GM21381 (cell line): ENCODE measurements at regions not wholly inside any gene's neighbourhood (a gene's known extent, or its start where the extent isn't known, plus 50 kb on each side); places are given as distances from the start of the nearest gene placed in this dataset.

Experiments
- ATAC-seq: cut with Tn5 transposase; IDR thresholded peaks from one replicate; pipeline ENCODE4 v1.9.1; 2021; ENCODE audit warnings: mild to moderate bottlenecking, moderate library complexity; ENCODE audit not compliant: unreplicated experiment

DNA sequence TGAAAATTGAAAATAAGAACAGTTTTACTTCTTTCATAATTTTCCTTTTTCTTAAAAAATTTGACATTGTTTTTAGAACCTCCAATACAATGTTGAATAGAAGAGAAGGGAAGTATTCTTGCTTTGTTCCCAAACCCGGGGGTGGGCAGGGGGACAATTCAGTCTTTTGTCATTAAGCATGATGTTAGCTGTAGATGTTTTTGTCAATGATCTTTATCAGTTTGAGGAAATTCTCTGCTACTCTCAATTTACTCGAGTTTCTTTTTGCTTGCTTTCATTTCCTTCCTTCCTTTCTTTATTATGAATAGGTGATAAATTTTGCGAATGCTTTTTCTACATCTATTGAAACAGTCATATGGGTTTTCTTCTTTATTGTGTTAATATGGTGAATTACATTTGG lies 183.2 kb upstream of the FRMD6 start:
- ATAC-seq: no peak

DNA sequence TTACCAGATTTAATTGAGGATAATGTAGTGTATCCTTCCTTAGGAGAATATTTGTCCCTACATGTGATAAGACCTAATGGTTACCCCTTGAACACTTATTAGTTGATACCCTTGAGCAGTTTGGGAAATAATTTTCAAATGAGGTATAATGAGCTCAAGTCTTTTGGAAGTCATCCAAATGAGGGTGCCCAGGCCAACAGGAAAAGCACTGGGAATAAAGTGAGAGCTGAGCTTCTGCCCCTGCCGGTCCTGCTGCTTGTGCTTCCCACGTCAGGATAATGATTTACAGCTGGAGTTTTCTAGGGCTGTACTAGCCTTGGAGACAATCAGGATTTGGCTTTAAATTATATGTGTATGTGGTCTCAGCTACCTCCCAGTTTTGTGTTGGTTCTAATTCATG lies 178.8 kb upstream of the FRMD6 start:
- ATAC-seq: no peak

DNA sequence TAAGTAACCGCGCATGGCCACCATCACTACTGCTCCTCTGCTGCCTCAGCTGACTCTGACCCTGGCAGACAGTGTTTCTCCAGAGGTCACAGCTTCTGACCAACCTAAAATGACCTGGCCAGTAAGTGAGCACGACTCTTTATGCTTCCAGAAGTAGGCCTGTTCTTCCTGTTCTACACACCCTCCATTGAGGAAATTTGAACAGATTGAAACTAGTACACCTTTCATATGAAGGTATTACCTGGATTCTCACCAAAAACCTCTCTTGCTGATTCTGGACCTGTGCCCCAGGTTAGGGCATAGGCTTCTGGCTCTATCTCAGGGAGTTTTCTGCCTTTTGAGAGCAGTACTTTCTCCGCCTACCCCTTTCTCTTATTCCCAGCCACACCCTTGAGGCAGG lies 178.4 kb upstream of the FRMD6 start:
- ATAC-seq: no peak

DNA sequence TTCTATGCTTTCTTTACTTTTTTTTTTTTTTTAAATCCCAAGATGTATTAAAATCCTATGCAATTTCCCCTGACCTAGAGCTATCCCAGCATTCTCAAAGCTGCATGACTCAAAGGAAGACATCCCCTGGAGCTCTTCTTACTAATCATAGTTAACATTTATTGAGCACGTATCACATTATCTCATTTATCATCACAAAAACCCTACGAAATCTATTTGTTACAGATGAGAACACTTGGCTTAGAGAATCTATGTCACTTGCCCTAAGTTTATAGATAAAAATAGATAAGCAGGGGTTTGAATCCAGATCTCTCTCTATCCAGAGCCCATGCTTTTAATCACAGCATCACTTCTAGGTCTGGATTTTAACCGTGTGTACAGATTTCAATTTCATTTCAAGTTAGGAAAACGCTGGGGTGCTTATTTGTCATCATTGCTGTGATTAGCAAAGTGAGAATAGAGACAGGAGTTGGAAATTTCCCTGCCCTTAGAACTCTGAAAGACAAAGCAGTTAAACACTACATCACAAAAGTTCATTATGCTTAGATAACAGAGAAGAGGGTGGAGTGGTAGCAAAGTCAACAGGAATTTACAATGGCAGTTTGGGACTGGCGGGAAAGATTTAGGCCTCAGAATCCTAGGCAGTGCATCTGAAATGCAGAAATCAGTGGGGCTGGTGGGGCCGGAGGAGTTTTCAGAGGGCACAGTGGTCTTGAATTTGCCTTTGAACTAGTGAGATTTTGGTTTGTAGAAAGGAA lies 177.7 kb upstream of the FRMD6 start:
- no peak for ATAC-seq

DNA sequence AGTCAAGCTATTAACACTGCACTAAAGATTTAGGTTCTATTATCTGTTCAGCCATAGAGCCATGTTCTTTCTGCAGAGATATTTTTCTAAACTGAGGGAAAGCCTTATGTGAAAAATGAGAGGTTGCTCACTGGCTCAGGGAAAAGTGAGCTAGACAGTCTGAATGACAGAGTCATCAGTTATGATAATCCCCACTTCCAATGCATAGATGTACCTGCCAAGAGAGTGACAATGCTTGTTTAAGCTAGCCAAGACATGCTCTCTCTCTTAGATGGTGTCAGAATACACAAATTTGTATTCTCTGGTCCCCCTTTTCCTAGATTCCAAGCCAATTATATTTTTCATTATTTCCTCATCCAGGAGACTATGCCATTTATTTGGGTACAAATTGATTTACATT lies 176.9 kb upstream of the FRMD6 start:
- ATAC-seq: no peak

DNA sequence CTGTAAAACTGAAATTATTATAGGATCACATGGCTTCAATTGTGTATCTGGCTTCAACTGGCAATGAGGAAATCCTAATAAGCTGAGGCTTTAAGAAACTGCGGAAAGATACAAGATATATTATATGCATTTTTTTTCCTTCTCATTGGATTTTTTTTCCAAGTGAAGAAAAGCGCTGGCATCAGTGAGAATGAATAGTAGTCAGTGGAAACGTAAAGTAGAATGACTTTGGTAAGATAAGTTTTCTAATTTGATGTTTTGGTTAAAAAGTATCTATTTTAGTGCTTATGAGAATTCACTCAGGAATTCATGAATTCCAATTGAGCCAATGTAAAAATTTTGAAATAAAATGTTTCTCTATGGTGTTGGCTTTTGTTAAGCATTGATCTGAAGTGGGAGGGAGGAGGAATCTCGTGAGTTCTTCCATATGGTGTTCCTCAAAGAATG lies 173.5 kb upstream of the FRMD6 start:
- ATAC-seq: no peak

DNA sequence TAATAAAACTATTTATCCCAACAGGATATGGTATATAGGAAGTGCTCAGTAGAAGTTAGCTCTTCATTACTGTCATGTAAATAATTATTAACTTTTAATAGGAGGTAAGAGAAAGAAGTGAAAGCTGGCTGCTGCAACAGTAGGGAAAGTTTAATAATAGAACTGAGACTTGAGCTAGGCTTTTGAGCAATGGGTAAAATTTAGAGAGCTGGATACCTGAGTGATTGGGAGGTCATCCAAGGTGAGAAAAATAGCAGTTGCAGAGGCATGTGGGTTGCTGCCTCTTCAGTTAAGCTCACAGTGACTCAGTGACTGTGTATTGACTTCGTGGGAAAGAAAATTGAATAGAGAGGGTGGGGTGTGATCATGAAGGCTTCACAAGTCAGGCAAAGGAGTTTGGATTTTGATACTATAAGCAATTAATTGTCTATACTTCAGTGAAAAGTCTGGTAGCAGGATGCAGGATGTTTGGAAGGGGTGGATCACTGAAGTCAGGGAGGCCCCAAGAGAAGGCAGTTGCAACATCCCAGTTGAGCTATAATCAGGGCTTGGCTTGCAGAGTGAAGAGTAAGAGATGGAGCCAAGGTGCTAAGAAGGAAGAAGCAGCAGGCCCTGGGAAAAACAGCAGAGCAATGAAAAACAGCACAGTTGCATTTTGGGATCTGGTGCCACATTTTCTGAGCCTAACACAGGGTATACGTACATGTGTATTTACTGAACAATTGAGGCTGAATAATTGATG lies 172.0 kb upstream of the FRMD6 start:
- ATAC-seq: no peak

DNA sequence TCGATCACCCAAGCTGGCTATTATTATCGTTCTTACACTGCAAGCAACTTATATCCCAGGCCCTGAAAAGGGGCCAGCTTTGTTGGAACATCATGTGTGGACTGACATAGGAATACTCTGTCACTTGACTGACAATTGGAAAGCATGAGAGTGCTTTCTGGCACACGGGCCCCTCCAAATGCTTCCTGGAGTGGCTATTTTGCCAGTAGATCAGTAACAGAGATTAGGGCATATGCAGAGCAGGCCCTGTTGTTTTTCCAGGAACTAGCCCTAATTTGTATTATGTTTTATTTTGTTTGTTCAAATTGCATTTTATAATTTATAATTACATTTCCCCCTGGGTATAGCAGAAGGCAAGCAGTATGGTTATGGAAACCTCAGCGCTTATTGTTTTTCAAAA lies 170.1 kb upstream of the FRMD6 start:
- no peak for ATAC-seq

DNA sequence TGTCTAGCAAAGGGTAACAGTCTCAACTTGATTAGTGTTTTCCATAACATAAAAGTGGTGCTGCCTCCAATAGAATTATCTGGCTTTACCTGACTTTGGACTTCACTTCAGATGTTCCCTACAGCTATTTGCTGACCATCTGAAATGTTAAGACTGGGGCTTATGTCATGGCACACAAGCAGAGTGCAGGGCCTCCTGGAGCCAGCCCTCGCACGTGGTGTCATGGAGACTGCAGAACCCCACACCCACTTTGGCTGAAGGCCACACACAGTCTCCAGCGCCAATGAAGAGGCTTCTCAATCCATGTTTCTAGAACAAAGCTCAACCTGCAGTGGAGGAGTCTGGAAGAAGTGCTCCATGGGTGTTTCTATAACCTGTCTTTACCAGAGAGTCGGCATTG lies 169.6 kb upstream of the FRMD6 start:
- no peak for ATAC-seq

DNA sequence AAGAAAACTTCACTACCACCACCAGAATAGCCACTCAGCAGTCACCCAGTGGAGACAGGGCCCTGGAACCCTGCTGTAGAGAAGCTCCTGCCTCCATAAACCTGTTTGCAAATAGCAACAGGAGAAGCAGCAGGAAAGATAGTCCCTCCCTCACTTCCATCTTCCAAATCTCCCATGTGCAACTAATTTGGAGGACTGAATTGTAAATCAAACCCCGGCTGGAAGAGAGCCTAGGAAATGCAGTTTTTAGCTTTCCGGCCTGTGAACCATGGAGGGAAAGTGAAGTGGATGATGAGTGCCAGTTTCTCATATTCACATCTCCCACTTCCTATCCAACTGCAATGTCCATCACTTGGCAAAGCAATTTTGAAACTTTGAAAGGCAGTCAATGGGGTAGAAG lies 167.2 kb upstream of the FRMD6 start:
- ATAC-seq: no peak

DNA sequence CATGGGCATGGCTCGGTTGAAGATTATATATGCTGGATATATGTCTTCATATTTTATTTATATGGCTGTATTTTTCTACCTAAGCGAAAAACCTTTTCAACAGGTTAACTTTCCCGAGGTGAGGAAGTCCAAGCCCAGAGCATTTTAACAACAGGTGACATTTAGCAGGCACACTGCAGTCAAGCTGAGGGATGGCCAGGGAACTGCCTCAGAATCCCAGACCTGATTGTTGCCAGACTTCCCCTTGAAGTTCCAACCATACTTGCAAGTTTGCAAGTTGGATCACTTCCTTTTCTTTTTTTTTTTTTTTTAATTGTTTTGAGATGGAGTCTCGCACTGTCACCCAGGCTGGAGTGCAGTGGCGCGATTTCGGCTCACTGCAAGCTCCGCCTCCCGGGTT lies 166.0 kb upstream of the FRMD6 start:
- ATAC-seq: no peak

DNA sequence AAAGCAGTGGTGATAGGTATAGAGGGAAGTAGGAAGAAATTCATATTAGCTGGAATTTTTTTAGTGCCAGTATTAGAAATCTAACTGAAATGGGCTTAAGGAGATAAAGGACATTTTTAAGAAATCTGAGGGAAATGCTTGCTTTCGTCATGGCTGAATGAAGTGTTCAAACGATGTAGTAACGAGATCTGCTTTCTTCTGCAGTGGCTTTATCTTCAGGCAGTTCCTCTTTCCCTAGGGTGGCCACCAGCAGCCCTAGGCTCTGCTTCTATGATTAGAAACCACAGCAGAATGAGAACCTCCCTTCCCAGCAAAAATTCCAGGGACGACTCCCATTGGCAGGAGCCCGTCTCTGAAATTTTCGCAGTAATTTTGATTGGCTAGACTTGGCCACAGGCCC lies 163.9 kb upstream of the FRMD6 start:
- ATAC-seq: no peak

DNA sequence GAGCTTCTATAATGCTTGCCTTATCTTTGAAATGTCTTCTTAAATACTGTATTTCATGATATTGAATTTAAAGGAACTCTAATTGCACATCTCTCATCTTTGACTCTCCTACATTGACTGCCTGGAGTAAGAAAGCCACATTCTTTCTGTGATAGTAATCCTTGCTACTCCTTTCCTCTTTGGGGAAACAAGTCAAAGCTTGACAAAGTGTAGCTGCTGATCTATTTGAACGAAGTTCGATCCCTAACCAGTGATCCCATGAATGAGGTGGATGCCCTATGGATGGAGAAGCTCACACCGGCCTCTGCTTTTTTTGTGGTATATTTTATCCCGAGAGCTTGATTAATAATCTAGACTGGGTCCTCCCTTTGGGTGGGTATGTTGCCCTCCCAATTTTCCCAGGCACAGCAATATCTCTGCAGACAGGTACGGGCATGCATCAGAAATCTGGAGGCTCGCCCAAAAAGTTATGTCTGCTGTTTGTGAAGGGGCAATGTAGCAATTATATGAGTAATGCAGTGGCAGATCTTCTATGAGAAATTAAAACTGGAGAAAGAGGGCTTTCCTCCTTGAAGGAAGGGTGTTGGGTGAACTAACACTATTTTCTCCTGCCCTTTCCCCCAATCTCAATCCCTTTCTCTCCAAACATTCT lies 163.0 kb upstream of the FRMD6 start:
- ATAC-seq: no peak

DNA sequence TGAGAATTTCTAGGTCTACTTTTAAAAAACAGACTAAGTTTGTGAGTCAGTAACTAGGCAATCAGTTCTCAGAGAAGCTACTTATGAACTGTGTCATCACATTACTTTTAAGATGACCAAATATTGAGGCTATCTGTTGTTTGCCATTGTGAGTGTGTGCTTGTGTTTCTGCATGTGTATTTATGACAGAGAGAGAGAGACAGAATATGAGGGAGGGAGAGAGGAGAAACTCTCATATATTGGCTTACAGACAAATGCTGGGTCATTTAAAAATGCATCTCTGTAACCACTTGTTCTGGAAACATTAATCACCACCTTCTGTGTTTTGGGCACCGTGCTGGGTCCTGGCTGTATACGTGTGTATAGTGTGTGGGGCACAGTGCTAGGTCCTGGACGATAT lies 161.5 kb upstream of the FRMD6 start:
- no peak for ATAC-seq

DNA sequence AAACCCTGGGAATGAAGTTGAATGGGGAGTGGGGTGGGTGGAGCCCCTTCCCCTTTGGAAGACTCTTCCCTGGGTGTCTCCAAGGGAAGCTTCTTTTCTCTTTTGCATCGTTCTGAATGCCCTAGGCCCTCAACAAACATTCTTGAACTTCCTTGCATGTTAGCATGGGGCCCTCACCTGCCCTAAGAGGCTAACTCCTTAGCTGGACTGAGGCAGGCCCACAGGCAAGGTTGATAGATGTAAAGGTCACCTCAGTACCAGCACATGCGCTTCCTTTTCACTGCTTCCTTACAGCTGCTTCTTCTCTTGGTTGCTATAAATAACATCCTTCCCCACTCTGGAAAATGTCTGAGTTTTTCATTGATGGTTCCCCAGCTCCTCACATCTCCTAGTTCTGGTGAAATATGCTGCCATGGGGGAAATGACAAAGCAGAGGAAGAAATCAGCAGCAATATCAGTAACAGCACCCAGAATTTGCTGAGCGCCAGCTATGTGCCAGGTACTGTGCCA lies 160.6 kb upstream of the FRMD6 start:
- no peak for ATAC-seq

DNA sequence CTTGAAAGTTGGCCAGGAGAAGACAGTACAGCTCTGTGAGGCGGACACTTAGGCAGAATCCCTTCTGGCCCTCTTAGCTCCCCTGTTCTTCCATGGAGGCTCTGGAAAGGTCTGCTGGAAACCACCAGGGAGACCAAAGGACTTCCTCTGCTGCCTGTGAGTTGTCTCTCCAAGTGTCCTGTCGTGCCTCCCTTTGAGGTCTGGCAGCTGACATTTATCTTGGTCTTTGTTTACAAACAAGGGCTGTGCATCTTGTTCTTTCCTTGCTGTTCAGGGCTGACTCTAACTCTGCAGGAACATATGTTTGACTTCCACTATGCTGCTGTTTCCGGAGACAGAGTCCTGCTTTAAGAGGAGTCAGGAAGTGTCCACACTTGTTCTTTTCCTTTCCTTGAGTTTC lies 159.9 kb upstream of the FRMD6 start:
- no peak for ATAC-seq

DNA sequence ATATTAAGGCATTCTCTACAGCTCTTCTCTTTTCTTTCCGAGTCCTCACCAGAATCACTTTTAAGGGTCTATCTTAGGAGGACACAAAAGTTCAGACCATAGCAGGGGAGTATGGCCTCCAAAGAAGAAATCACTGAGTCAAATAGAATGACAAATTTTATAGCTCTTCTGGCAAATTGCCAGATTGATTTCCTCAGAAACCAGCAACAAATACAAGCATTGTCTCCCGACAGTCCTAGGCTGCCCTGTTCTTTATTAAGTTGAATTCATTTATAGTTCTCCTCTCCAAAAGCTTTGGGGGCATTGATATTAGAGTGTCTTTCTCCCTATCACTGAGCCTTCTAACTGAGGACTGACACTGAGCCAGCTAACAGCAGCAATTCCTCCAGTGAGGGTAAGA lies 156.4 kb upstream of the FRMD6 start:
- ATAC-seq: no peak

DNA sequence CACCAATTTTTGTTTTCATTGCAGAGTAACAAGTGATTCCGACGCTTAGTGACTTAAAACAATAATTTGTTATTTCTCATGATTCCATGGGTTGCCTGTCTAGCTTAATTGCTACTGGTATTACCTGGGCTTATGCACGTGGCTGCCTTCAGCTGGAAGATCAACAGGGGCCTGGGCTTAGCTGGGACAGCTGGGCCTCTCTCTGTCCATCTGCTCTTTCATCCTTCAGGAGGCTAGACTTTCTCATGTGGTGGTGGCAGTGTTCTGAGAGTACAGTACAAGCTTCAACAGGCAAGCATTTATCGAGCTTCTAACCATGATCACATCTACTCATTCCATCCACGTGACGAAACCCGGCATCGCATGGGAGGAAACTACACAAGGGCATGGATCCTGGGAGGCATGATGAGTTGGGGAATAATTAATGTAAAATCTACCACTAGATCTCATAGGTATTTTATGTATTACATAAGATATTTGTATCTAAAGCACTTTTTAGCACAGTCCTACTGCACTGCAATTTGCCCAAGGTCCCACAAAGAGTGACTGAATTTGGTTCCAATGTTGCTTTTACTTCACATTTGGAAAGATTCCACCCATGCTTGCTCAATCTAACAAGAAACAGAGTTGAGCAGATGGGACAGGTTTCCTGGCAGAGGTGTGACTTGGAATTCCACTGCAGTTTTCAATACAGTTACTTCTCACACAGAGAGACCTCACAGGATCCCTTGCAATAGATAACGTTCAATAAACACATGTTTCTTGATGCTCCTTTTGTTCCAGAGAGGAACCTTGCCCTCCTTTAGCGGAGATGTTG lies 153.1 kb upstream of the FRMD6 start:
- no peak for ATAC-seq

DNA sequence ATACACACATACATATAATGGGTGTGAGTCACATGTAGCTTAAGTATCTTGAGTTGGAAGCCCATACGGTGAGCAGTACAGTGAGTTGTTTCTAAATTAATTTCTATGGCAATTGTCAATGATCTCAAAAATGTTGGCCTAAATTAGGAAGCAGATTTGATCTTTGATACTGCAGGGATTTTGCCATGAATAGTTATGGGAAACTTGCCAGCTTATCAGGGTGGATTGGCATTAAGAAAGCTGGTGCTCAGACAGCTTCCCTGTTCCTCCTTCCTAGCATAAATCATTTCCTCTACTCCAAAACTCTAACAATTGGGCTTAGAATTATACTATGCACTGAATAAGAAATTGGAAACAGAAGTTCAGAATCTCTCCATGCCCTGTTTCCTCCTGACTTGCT lies 150.9 kb upstream of the FRMD6 start:
- ATAC-seq: no peak

DNA sequence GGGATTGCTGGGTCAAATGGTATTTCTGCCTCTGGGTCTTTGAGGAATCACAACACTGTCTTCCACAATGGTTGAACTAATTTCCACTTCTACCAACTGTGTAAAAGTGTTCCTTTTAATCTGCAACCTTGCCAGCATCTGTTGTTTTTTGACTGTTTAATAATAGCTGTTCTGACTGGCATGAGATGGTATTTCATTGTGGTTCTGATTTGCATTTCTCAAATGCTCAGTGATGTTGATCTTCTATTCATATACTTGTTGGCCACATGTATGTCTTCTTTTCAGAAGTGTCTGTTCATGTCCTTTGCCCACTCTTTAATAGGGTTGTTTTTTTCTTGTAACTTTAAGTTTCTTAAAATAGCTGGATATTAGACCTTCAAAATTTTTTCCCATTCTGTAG lies 150.0 kb upstream of the FRMD6 start:
- ATAC-seq: no peak

DNA sequence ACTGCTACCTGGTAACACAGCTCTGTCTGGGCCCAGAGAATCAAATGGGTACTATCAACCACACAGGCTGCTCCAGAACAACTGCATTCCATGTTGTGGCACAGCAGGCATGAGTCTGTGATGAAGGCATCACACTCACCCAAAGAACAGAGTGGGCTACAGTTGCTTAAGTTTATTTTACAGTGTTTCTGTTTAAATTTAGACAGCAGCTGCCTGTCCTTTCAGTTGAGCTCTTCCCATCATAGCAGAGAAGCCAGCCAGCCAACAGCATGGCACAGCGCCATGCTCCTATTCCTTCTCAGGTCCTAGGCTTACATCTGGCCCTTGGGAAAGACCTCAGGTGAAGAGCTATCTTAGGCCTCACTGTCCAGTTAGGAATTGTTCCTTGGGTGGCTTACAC lies 147.0 kb upstream of the FRMD6 start:
- no peak for ATAC-seq
